HCT116 (cell line): ENCODE measurements at regions not wholly inside any gene's neighbourhood (a gene's known extent, or its start where the extent isn't known, plus 50 kb on each side); places are given as distances from the start of the nearest gene placed in this dataset.

Experiments used
- ATAC-seq: fragments of 200-7000 bp; cut with Tn5 transposase; 2 replicates; pipeline ENCODE4 v1.9.1; 2020; ENCODE audit warnings: mild to moderate bottlenecking, moderate library complexity
- BruUV-seq: library from RNA; stranded (reverse); fragments of 400-500 nt; replicated peaks from 2 replicates; lab custom pipeline; 2021; lab: Mats Ljungman, UMichigan
- CTCF ChIA-PET: fragments of 300-600 bp; sonication (Branson Sonifier 250); formaldehyde crosslinking; loops from one replicate; lab custom pipeline; 2021; ENCODE audit warnings: antibody characterized with exemption; lab: Charles Lee
- POLR2A ChIA-PET: fragments of 300-600, 350-600 bp; sonication (Branson Sonifier 250); formaldehyde crosslinking; loops from one replicate; lab custom pipeline; 2021; ENCODE audit warnings: antibody characterized with exemption; lab: Charles Lee
- RAD21 ChIA-PET, 2 experiments: fragments of 300-600 bp; sonication (Branson Sonifier 250); formaldehyde crosslinking; loops; one replicate each; lab custom pipeline; 2023; ENCODE audit warnings: low total read pairs in 2 of 2; ENCODE audit not compliant: uncharacterized antibody in 2 of 2, unreplicated experiment in 2 of 2, low non-redundant PET in 1 of 2; lab: Charles Lee
- DNase-seq: peaks from one replicate; pipeline ENCODE4 v3.0.0-alpha.2; 2010; ENCODE audit warnings: low read depth, low spot score
- H2AFZ ChIP-seq: fragments of 200-600 bp; shearing (Covaris generic), sonication (generic); 2 replicates; pipeline ENCODE4 v1.6.1; 2017; ENCODE audit warnings: low read depth, mixed run types, mixed read lengths, antibody characterized with exemption, low read length; ENCODE audit not compliant: poor library complexity, severe bottlenecking
- H3K27ac ChIP-seq: 2 replicates; pipeline ENCODE4 v1.5.1; 2012; ENCODE audit warnings: low read depth, low read length
- H3K27me3 ChIP-seq: fragments of 200-600 bp; sonication (generic); 2 replicates; pipeline ENCODE4 v1.6.1; 2016; ENCODE audit warnings: mixed run types, low read length, mixed read lengths; ENCODE audit not compliant: insufficient read depth
- H3K36me3 ChIP-seq, 2 experiments: fragments of 200-500 bp in 1 of 2; fragments of 200-600 bp in 1 of 2; sonication (Bioruptor generic) in 1 of 2; sonication (generic) in 1 of 2; 2 replicates each; pipeline versions ENCODE4 v1.5.1 to v1.6.1; 2014 to 2016; ENCODE audit warnings: low read length in 2 of 2, inconsistent platforms in 1 of 2, mixed read lengths in 1 of 2, mixed run types in 1 of 2; ENCODE audit not compliant: insufficient read depth in 2 of 2, control insufficient read depth in 1 of 2
- H3K4me1 ChIP-seq, 2 experiments: fragments of 200-600 bp in 1 of 2; sonication (generic) in 1 of 2; 2 replicates each; pipeline versions ENCODE4 v1.5.1 to v1.6.1; 2012 to 2017; ENCODE audit warnings: low read length in 2 of 2, inconsistent platforms in 1 of 2, mild to moderate bottlenecking in 1 of 2, mixed read lengths in 1 of 2, mixed run types in 1 of 2, moderate library complexity in 1 of 2; ENCODE audit not compliant: insufficient read depth in 2 of 2, control insufficient read depth in 1 of 2
- H3K4me2 ChIP-seq: fragments of 200-600 bp; sonication (generic); 2 replicates; pipeline ENCODE4 v1.6.1; 2017; ENCODE audit warnings: mixed run types, low read length, mixed read lengths
- H3K4me3 ChIP-seq, 2 experiments: fragments of 200-600 bp in 1 of 2; sonication (generic) in 1 of 2; replicated peaks in 1 of 2; 2 replicates each; pipeline ENCODE4 v1.5.1; 2011 to 2016; ENCODE audit warnings: low read length in 2 of 2, control low read depth in 1 of 2, low read depth in 1 of 2, mild to moderate bottlenecking in 1 of 2, mixed read lengths in 1 of 2, mixed run types in 1 of 2
- H3K79me2 ChIP-seq: fragments of 200-600 bp; sonication (generic); 2 replicates; pipeline ENCODE4 v1.6.1; 2017; ENCODE audit warnings: mild to moderate bottlenecking, mixed run types, low read length, moderate library complexity, mixed read lengths; ENCODE audit not compliant: insufficient read depth
- H3K9ac ChIP-seq: fragments of 200-600 bp; sonication (generic); 2 replicates; pipeline ENCODE4 v1.6.1; 2016; ENCODE audit warnings: low read length, mixed read lengths
- H3K9me2 ChIP-seq: fragments of 200-600 bp; sonication (generic), shearing (Covaris generic); 2 replicates; pipeline ENCODE4 v1.6.1; 2017; ENCODE audit warnings: mixed run types, mild to moderate bottlenecking, moderate library complexity; ENCODE audit not compliant: insufficient read depth
- H3K9me3 ChIP-seq, 2 experiments: fragments of 200-500 bp in 1 of 2; fragments of 200-600 bp in 1 of 2; sonication (Bioruptor generic) in 1 of 2; sonication (generic) in 1 of 2; 2 replicates each; pipeline ENCODE4 v1.6.1; 2014 to 2017; ENCODE audit warnings: low read length in 2 of 2, mixed read lengths in 2 of 2, inconsistent platforms in 1 of 2, low read depth in 1 of 2, mild to moderate bottlenecking in 1 of 2, mixed run types in 1 of 2, moderate library complexity in 1 of 2; ENCODE audit not compliant: control insufficient read depth in 1 of 2, insufficient read depth in 1 of 2
- H4K20me1 ChIP-seq: fragments of 200-600 bp; sonication (generic), shearing (Covaris generic); 2 replicates; pipeline ENCODE4 v1.6.1; 2017; ENCODE audit warnings: mixed run types, mild to moderate bottlenecking, moderate library complexity; ENCODE audit not compliant: insufficient read depth
- ATF3 ChIP-seq: IDR thresholded peaks from 2 replicates; pipeline ENCODE4 v1.6.1; 2012
- CBX3 ChIP-seq: IDR thresholded peaks from 2 replicates; pipeline ENCODE4 v1.6.1; 2012; ENCODE audit warnings: low read depth
- ELF1 ChIP-seq: IDR thresholded peaks from 2 replicates; pipeline ENCODE4 v1.6.1; 2012; ENCODE audit warnings: low read depth, borderline replicate concordance
- EZH2phosphoT487 ChIP-seq: fragments of 200-600 bp; IDR thresholded peaks from 2 replicates; pipeline ENCODE4 v1.6.1; 2018; ENCODE audit warnings: antibody characterized with exemption, borderline replicate concordance
- FOSL1 ChIP-seq: IDR thresholded peaks from 2 replicates; pipeline ENCODE4 v1.6.1; 2012; ENCODE audit warnings: low read depth
- JUND ChIP-seq: IDR thresholded peaks from 2 replicates; pipeline ENCODE4 v1.6.1; 2012
- MAX ChIP-seq: IDR thresholded peaks from 2 replicates; pipeline ENCODE4 v1.6.1; 2012
- POLR2A ChIP-seq: IDR thresholded peaks from 2 replicates; pipeline ENCODE4 v1.7.0; 2011; ENCODE audit warnings: borderline replicate concordance; ENCODE audit not compliant: insufficient read depth, insufficient read length; ENCODE audit errors: extremely low read depth
- POLR2AphosphoS5 ChIP-seq: IDR thresholded peaks from 2 replicates; pipeline ENCODE4 v1.6.1; 2011; ENCODE audit warnings: mild to moderate bottlenecking, low read depth, low read length, moderate library complexity
- RAD21 ChIP-seq: IDR thresholded peaks from 2 replicates; pipeline ENCODE4 v1.6.1; 2012; ENCODE audit warnings: low read depth, mild to moderate bottlenecking
- SP1 ChIP-seq: IDR thresholded peaks from 2 replicates; pipeline ENCODE4 v1.6.1; 2012; ENCODE audit warnings: low read depth
- intact Hi-C: fragments of 100-400 bp; cut with micrococcal nuclease; formaldehyde crosslinking; loops from 2 replicates; pipeline ENCODE4 v1.10.0; 2022
- TF ChIP-seq, protein P1 (sequence below): IDR thresholded peaks from 2 replicates; pipeline ENCODE4 v1.6.1; 2011; ENCODE audit warnings: mild to moderate bottlenecking, low read length, moderate library complexity; ENCODE audit not compliant: insufficient replicate concordance; ENCODE audit errors: extremely low read depth

DNA sequence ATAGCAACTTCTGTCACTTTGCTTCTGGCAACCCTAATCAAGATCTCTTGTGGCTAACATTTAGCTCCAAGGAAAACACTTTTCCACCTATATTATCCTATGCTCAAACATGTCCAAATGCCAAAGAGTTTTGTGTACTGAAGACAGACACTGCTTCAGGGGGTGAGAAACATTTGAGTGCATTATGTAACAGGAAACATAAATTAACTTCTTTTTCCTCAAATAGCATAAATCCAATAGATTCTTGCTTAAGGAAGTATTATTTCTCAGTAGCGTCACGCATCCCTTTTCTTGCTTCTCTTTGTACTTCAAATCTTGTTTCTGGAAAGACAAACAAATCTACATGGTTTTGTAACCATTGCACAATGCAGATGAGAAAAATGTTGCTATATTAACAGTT lies 839.1 kb downstream of the GLUD2 start:
- BruUV-seq = no TSS peak
- Histone ChIP-seq H3K27me3 (no peaks in the 10 kb centered on the region), H3K9me3 (no peaks in the 10 kb centered on the region), H3K4me2 (no peak overlapping the region), H3K9me2 (no peaks in the 10 kb centered on the region), H3K9ac (no peak overlapping the region), H3K79me2 (no peaks in the 10 kb centered on the region), H2AFZ (no peak overlapping the region), H3K36me3 (no peaks in the 10 kb centered on the region), H3K4me1 (no peaks in the 10 kb centered on the region), H4K20me1 (no peaks in the 10 kb centered on the region), H3K4me3 (no peak overlapping the region), H3K27ac (no peak overlapping the region)
- RAD21 ChIA-PET = no interaction called here
- CTCF ChIA-PET = no interaction called here
- POLR2A ChIA-PET = no interaction called here
- DNase-seq = no peak
- no peak for ATAC-seq
- no peak for TF ChIP-seq POLR2A
- no peak for TF ChIP-seq MAX
- no peak for TF ChIP-seq CBX3
- no peak for TF ChIP-seq ATF3
- no peak for TF ChIP-seq SP1
- TF ChIP-seq RAD21 = no peak
- TF ChIP-seq EZH2phosphoT487 = no peak
- TF ChIP-seq FOSL1 = no peak
- no peak for TF ChIP-seq JUND
- no peak for TF ChIP-seq POLR2AphosphoS5
- TF ChIP-seq ELF1 = no peak
- TF ChIP-seq, protein P1, sequence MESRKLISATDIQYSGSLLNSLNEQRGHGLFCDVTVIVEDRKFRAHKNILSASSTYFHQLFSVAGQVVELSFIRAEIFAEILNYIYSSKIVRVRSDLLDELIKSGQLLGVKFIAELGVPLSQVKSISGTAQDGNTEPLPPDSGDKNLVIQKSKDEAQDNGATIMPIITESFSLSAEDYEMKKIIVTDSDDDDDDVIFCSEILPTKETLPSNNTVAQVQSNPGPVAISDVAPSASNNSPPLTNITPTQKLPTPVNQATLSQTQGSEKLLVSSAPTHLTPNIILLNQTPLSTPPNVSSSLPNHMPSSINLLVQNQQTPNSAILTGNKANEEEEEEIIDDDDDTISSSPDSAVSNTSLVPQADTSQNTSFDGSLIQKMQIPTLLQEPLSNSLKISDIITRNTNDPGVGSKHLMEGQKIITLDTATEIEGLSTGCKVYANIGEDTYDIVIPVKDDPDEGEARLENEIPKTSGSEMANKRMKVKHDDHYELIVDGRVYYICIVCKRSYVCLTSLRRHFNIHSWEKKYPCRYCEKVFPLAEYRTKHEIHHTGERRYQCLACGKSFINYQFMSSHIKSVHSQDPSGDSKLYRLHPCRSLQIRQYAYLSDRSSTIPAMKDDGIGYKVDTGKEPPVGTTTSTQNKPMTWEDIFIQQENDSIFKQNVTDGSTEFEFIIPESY = no peak
- intact Hi-C loops = no loop called here
